GM21360 (cell line): ENCODE measurements at regions not wholly inside any gene's neighbourhood (a gene's known extent, or its start where the extent isn't known, plus 50 kb on each side); places are given as distances from the start of the nearest gene placed in this dataset.

Experiments
- ATAC-seq: cut with Tn5 transposase; IDR thresholded peaks from one replicate; pipeline ENCODE4 v1.9.1; 2021; ENCODE audit warnings: mild to moderate bottlenecking, moderate library complexity; ENCODE audit not compliant: unreplicated experiment

DNA sequence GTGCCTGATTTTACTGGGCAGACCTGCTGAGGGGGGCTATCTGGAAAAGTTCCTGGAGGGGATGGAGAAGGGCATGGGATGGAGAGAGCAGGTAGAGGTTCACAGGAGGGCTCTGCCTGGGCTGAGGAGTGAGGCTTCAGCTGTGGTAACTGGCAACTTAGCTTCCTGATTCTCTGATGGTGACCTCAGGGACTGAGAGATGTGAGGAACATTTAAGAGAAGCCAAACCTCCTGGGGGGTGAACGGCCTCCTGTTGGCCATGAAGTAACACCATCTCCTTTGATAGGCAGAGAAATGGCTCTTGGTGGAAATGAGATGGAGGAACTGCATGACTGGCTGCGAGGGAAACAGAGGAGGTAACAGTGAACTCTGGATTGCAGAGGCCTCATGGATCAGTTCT, 97.3 kb upstream of the ROPN1 start:
- no peak for ATAC-seq

DNA sequence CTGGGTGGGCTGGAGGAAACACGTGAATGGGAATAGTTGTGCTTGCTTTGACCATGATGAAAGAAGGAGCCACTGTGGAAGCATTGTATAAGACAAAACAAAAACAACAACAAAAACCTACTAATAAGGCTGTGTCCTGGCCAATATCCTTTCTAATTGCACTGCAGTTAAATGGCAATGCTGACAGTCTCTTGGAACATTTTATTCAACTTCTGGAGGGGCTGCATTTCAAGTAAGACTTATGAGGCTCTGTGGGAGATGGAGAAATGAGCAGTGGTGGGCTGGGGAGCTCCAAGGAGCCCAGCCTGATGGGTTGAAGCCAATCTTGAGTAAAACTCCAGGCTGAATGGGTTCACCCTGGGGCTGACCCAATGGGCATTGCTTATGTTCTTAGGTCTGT, 99.8 kb upstream of the ROPN1 start:
- ATAC-seq: no peak

DNA sequence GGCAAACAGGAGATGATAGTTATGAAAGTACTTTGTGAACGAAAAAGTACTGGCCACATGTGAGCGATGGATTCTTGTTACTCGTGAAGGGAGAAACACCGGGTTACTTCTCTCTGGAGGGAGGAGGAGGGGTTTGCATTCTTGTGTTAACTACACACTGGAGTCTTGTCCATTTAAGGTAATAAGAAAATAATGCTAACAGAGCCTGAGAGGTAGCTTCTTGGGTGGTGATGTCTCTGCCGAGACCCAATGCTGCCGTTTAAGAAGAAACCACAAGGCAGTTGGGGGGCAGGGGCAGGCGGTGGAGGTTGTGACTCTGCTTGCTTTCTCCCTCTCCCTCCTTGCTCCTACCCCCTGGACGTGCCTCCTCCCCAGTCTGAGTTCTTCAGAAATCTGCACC, 100.9 kb upstream of the ROPN1 start:
- ATAC-seq: no peak

DNA sequence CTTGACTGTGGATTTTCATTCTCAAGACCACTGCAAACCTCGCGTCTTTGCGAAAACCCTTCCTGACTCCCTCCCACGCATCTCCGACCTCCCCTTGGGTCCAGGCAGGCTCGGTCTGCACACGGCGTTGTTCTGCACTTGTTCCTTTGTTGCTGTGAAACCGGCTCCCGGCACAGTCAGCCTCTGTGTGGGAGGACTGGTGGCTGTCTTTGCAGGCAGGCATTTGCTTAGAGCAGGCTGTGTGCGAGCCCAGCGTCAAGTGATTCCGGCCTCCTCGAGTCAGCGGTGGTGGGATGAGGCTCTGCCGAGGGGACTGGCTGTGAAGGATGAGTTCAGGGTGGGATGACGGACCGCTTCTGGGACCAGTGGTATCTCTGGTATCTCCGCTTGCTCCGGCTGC, 102.6 kb upstream of the ROPN1 start:
- ATAC-seq: no peak

DNA sequence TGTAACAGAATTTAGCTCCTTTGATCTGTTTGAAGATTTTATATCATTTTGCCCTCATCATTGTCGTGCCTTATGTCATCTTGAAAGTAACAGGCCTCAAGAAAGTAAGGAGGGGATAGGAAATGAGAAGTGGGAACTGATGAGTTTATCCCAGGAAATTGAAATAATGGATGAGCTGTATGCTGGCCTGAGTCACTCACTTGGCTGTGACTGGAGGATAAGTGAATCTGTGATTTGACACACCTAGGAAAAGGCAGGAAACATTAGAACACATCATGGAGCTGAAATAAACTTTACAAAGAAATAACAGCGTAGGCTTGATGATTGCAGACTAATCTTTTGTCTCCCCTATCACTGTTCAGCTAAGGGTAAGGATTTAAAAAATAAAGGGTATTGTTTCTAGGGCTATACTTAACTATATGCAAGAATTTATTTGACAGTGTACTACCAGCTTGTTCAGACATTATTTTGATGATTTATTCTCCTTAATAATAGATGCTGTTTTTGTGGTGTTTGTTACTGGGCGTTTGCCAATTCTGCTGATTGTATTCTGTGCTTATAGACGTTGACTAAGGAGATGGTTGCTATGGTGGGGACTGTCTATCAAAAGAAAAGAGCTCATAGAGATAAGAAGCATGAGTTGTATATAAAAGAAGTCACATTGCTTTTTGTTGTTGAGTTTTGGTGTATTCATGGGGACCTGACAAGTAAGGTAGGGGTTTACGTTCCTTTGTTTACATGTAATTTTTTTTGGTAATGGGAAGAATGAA, 105.6 kb upstream of the ROPN1 start:
- no peak for ATAC-seq

DNA sequence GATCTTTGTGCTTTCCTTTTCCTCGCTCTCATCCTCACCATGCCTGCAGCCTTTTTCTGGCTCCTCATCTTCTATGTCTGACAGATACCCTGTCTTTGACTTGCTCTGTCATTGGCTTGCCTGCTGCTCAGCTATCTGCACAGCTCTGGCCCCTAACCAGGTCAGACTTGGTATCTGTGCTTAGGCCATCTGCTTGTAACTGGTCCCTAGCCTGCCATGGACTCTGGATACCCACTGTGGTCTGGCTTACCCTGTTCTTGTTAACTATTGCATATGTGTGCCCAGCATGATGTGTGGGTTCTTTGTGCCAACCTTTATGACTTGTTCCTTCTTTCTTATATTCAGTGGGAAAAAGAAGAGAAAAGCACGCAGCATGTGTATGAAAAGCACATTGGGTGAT, 109.7 kb upstream of the ROPN1 start:
- no peak for ATAC-seq

DNA sequence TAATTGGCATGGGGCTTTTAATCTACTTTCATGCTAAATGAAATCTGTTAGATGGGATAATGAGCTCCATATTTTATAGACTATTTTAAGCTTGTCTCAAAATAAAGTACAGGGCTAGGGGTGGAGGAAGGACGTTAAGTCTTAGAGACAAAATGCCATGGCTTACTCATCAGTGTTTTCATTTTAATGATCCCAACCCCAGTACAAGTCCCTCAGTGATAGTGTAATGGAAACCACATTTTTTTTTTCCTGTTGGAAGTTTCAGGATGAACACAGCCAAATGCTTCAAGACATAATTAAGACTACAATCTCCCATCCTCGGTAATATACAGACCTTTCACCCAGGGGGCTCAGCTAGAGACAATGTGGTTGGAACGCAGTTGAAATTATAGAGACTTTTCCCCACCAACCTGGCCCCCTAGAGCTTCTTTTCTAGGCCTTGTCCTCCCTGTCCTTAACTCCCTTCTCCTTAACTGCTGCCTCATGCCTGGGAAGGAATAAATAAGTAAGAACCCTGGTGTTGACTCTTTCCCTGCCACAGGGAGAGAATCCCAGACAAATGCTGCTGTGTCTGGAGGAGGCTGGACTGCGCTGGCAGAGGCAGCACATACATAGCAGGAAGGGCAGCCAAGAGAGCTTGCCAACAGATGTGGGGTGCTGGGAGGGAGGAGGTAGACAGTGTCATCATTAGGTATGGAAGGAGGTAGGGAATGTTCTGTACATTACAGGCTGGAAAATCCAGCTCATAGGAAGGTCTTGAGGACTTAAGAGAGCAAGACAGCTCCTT, 115.4 kb upstream of the ROPN1 start:
- ATAC-seq: no peak

DNA sequence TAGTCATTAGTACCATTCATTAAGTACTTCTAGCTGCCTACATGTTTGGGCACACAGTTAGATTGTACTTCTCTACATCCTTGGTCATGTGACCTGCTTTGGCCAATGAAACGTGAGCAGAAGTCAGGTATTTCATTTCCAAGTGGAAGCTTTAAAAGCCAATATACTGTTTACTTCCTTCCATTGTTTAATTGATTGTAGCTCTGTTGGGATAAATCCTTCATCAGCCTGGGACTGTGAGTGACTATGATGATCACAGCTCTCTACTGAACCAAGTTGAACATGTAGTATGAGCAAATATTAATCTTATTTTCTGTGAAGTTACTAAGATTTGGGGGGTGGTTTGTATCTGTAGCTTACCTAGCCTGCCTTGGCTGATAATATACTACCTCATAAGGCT, 116.5 kb upstream of the ROPN1 start:
- ATAC-seq: no peak

DNA sequence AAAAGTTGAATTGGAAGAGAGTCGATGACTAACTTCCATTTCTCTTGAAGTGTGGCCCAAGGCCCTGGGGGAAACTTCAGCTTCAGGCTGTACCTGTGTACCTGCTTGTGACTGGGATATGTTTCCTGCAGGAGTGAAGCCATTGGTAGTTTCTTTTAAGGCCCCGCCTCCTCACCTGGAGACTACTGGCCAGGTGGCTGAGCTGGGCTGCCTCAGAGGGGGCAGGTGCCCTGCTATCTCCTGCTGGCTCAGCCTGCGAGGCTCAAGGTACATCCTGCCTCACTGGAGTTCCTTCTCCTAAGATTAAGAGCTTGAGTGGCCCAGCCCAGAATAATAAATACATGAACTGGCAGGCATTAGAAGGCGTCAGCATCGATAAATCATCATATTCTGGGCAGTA, 121.6 kb upstream of the ROPN1 start:
- ATAC-seq: no peak

DNA sequence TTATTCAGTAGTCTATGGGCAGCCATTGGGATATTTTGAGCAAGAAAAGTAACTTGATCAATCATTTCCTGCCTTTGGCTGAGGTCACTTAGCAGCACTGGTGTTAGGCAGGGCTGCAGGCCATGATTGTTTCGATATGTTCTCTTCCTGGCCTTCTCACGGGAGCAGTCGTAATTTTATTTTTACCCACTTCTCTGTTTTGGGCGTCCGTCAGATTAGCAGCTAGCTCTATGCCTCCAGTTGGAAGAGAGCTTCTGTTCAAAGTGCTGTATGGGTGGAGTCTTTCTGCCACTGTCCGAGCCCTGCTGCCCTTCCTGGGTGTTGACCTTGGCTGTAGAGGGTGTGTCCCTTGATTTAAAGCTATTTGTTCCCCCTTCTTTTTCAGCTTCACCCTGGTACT, 123.4 kb upstream of the ROPN1 start:
- no peak for ATAC-seq

DNA sequence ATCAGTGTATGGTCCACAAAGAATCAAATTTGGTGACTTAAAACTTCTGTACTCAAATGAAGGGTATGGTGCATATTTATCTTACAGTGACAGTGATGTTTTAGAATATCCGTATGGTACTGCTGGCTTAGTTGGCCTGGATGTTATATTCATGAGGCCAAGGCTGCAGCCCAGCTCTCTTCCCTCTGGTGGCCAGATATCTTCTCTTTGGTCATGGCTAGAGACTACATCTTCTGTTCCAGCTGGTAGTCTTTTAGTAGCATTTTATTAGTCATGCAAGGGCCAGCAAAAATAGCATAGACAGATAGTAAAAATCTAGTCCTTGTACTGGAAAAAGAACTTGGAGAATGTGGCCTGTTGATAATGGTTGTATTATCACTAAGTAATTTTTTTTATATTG, 124.0 kb upstream of the ROPN1 start:
- ATAC-seq: no peak

DNA sequence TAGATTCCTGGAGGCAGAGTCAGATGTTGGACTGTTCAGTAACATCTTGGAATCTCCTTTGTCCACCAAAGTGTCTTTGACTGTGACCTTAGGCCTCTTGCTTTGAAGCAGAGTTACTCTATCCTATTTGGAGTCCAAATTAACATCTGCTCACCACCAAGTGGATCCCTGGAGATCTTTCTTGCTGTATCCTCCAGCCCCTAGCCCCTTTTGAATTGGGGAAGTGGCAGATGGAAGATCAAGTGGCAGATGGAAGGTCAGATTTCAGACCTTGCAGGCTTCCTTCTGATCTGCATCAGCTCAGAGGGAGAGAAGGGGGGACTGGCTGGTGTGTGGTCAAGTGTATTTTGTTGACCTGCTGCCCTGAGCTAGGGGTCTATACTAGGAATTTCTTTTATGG, 125.0 kb upstream of the ROPN1 start:
- no peak for ATAC-seq

DNA sequence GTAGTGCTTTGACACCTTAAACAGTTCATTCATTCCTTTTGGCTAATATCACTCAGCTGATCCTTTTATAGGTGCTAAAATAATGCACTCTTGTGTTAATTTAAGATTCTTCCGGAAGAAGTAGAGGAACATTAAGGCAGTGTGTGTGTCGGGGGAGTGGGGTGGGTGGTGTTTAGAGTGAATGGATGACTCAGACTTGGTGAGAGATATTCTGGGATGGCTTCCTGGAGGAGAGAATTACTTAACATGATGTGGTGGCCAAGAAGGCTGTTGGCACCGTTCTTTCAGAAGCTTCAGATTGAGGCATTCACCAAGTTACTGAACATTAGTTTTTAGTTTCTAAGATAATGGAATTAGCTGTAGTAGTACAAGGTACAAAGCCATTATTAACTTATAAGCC, 125.6 kb upstream of the ROPN1 start:
- no peak for ATAC-seq

DNA sequence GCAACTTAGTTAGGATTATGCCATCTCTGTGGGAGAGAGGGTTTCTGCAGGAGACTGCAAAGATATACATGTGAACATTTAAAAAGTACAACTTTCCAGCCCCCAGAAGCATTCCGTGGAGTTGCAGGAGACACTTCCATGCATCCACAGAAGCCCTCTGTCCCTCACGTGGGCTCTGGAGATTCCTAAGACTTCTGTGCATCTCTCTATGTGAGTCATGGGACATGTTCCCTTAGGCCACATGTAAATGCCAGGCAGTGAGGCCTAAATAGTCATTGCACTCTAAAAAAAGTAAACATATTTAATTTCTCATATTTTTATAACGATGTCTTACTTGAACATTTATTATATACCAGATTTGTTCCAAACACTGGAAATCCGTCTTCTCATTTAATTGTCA, 126.5 kb upstream of the ROPN1 start:
- no peak for ATAC-seq

DNA sequence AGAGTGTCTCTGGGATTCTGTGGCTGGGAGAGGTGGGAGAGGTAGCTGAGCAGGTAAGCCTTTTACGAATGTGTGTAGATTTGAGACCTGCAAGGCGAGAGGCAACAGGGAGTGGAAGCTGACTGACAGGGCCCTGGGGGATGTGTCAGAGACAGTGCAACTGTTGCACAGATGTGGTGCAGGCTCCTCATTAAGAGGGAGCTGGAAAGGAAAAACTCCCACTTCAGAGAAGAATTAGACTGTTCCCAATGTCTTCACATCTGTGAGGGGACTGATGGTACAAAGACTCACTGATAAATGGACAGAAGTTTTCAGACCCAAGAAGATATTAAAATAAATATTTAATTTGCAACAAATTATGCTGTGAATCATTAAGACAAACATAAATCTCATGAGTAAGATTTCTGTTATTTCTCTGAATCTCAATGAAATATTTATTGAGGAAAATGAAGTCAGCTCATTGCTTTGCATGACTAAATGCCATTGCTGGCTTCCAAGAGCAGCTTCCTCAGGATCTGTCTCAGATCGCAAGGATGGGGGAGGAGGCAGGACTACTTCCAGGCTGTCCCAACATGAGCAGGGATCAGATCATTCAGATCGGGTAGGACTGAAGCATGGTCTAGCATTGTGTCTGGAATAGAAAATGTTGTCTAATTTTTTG, 127.3 kb upstream of the ROPN1 start:
- ATAC-seq: no peak

DNA sequence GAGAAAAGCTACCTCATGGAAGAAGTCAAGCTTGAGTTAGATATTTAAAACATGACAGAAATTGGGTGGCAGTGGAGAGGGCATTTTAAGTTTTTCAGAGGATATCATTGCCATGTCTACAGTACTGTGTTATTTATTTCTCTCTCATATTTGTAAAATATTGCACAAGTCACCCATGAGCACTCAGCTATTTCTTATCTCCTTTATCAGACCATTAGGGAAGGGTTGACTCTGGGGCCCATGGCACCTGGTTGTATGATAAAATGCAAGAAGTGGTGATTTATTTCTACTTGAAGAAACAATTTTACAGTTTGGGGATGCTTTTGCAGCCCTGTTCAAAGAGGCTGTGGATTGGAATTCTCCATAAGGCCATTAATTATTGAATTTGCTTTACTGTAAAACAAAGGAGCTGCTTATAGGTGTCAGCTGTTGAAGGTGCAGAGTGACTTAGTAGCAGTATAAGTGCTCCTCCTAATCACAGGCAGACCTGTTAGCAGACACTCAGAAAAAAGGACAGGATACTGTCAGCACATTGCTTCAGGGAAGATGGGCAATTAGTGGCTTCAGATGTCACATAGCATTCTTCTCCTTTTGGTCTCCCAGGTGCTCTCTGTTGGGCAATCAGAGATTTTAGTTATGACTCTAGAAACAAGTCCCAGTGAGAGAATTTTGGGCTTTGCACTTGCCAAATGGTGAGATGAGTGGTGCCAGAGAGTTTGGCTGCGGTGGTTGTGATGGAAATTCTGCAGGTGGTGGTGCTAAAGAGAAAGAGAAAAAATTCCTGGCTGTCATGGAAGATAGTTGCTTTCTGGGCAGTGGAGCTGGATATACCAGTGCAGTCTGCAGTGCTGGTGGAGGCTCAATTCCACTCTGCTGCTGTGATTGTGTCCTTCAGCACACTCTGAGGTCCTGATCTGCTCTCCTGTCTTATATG, 129.7 kb upstream of the ROPN1 start:
- no peak for ATAC-seq

DNA sequence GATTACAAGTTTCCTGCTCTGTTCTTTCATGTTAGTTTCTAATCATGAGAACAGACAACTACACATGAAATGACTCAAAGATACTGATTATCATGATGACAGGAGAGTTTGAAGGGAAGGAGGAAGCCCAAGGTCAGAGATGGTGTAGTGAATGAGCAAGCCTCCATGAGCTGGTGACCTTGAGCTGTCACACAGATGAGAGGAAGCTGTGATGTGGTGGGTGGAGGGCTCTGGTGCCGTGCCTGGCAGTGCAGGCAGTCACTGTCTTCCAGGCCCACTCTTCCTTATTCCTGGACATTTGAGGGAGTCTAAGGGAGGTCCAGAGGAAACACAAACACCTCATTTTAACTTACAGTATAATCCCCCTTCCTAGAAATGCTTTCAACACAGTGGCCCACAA, 133.4 kb upstream of the ROPN1 start:
- no peak for ATAC-seq

DNA sequence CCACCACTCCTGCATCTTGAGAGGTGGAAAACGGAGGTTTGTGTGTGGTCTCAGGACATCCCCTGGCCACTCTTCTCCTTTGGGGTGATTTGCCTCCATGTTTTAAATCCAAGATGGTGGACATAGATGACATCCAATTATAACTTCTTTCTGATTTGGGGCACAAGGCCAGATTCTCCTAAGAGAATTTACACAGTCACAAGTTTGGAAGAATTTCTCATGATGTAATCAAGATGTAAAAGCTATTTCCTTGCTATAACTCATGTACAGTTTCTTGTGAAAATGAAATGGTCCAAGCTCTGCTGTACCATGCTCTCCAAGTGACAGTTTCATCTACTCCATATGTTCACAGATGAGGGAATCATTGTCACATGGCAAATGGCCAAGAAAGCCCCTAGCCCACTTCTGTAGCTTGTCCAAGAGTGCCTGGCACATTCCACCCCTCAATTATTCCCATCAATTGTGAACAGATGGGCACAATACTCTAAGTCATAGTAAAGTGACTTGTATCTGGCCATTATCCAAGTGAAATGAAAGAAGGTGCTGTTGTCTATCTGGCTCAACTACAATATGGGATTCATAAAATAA, 134.6 kb upstream of the ROPN1 start:
- ATAC-seq: no peak

DNA sequence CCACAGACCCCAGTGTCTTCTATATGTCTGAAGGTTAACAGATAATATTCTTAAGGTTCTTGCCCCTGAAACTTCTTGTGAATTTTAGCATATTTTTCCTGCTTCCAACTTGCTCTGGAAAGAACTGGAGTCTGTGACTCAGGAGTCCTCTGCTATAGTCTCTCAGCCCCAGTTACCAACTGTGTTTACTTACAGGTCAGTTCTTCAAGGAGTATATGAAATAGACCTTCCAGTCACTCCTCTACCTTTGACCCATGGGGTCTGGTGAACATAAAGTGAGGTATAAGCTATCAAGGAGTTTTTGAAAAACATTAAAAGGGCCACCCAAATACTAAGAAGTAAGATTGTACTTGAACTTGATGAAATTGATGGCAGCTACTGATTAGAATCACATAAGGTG, 139.2 kb upstream of the ROPN1 start:
- ATAC-seq: no peak

DNA sequence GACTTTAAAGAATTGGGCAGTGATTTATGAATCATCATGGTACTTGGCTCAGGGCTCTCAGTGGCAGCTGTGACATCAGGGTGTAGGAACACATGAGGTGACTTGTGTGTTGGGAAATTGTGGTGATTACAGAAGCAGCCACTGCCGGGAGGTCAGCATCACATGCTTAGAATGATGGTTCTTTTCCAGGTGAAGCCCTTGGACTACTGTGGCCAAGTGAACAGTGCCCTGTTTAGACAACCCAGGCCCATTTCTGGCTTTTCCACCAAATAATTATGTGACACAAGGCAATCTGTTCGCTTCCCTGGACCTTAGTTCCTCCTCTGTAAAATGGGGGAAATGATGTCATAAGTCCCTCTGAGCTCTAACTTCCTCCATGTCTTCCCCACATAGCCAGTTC, 139.7 kb upstream of the ROPN1 start:
- no peak for ATAC-seq

DNA sequence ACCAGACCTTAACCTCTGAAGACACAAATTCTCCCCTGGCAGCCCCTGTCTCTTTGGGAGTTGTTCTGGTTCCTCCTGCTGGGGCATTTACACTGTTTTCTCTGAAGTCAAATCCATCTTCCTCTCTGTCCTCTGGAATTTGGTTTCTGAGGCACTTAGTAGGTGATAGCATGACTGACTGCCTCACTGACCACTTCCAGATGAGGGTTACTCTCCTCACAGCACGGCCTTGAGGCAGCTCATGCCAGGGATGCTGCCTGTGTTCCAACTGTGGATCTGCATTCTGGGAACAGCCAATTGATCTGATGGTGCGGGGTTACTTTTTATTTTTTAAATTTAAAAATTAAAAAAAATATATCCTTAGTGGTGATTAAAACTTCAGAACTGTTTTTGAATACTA, 140.9 kb upstream of the ROPN1 start:
- ATAC-seq: no peak
